GM18507 (cell line): ENCODE measurements at regions not wholly inside any gene's neighbourhood (a gene's known extent, or its start where the extent isn't known, plus 50 kb on each side); places are given as distances from the start of the nearest gene placed in this dataset.

Source experiments
- DNase-seq: peaks from one replicate; pipeline ENCODE4 v3.0.0; 2011; ENCODE audit warnings: low read depth; ENCODE audit not compliant: insufficient read length; ENCODE audit errors: extremely low spot score
- FAIRE-seq: peaks from 2 replicates; lab custom pipeline; 2011; peaks lifted over from hg19 to GRCh38; lab: Jason Lieb, UNC

DNA sequence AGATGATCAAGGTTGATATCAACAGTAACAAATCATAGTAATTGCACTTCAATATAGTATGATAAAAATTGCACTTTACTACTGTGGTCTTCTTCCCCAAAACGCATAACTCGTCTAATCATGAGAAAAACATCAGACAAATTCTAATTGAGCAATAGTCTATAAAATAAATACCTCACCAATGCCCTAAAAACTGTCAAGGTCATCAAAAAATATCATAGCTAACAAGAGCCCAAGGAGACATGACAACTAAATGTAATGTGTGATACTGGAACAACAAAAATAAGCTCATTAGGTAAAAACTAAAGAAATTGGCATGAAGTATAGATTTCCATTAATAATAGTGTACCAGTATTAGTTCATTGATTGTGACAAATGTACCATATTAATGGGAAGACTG lies 85.6 kb upstream of the LRRC3B start:
- no peak for DNase-seq
- FAIRE-seq, result no peak

DNA sequence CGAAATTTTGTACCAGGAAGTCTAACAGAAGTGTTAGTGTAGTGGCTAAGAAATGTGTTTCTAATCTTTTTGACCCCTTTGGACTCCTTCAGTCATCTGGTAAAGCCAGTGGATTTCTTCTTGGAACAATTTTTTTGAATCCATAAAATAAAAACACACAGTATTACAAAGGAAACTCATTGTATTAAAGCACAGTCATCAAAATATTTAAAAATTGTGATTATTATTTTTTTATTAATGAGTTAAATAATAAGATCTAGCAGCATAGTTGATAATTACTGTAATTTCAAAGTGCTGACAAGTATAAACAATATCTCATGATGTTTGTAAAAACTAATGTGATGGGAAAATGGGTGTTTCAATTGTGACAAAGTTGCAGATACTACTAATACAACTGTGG lies 72.2 kb upstream of the LRRC3B start:
- DNase-seq, result no peak
- no peak for FAIRE-seq

DNA sequence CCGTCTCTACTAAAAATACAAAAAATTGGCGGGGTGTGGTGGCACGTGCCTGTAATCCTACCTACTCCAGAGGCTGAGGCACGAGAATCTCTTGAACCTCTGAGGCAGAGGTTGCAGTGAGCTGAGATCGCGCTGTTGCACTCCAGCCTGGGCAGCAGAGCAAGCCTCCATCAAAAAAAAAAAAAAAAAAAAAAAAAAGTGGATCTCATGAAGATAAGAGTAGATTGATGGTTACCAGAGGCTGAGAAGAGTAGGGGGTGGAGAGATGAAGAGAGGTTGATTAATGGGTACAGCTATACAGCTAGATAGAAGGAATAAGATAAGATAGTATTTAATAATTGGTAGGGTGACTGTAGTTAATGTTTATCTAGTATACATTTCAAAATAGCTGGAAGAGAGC lies 65.9 kb upstream of the LRRC3B start:
- DNase-seq (no peak), FAIRE-seq (no peak)

DNA sequence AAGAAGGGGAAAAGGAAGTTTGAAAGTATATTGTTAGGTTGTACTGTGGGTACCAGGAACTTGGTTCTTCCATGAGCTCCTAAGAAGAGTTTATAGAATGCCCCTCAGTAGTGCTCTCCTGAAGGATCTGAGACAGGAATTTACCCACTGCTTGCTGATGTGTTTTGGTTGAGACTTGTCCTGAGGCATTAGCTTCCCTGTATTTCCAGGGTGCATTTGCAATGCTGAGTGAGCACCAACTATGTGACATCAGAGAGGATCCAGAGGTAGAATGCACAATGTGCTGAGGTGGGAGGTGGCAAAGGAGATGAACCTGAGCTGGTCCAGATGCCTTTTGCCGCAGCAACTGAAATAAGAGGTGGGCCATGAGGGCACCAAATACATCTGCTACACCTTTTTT lies 64.3 kb upstream of the LRRC3B start:
- no peak for DNase-seq
- FAIRE-seq, result no peak

DNA sequence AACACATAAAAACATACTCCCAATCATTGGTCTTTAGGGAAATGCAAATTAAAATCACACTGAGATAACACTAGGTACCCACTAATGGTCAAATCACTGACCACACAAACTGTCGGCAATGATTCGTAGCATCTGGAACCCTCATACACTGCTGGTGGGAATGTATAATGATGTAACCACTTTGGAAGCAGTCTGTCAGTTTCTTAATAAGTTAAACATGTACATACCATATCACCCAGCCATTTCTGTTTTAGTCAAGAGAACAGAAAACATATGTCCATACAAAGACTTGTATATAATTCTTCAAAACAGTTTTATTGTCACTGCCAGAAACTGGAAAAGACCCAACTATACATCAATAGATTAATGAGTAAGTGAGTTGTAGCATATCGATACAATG lies 63.3 kb upstream of the LRRC3B start:
- FAIRE-seq, result no peak
- DNase-seq, result no peak

DNA sequence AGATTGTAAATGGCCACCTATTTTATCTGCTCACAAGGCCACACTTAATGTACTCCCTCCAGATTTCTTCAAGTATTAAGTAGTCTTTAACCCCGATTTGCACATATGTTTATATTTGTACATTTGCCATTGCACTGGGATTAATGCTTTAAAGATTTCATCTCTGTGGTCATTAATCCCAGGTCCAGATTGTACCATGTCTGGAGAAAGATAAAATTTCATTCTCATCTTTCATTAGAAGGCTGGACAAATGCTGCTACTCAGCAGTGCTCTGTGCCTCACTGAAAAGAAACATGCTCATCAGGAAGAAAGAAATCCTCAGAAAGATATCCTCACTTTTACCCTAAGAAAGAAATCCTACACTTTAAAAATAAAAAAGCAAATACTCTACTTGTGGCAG lies 62.5 kb upstream of the LRRC3B start:
- DNase-seq, result no peak
- no peak for FAIRE-seq

DNA sequence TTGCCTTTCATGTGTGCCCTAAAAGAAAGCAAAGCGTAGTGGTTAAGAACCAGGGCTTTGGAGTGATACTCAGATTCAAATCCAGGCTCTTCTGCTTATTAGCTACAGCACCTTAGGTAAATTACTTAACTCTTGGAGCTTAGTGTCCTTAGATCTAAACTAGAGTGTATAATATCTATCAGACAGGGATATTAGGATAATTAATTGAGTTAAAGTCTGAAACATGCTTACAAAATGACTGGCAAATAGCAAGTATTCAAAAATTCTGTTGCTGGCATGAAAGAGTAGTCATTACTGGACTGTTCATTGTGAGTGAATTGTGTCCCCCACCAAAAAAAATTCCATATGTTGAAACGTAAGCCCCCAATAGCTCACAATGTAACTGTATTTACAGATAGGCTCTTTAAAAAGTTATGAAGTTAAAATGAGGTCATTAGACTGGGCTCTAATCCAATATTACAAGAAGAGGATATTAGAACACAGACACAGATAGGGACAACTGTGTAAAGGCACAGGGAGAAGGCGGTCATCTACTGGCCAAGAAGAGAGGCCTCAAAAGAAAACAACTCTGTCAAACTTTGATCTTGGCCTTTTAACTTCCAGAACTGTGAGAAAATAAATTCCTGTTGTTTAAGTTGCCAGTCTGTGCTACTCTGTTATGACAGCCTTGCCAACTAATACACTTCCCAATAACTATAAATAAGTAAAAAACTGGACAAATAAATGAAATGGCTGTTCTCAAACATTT lies 60.4 kb upstream of the LRRC3B start:
- no peak for FAIRE-seq
- no peak for DNase-seq
